HG03378 (cell line): ENCODE measurements at regions not wholly inside any gene's neighbourhood (a gene's known extent, or its start where the extent isn't known, plus 50 kb on each side); places are given as distances from the start of the nearest gene placed in this dataset.
"Not testable (repeated sequence)": the region's sequence is repeated elsewhere in the genome, so short reads cannot be mapped to it uniquely, and the experiment has no call there.

Experiments used
- ATAC-seq: cut with Tn5 transposase; IDR thresholded peaks from one replicate; pipeline ENCODE4 v1.9.1; 2021; ENCODE audit warnings: mild to moderate bottlenecking, moderate library complexity; ENCODE audit not compliant: unreplicated experiment

GRCh38 chr2:187775651-187776050 lies 221.4 kb upstream of the TFPI start:
- no peak for ATAC-seq

GRCh38 chr2:187782301-187782700 lies 228.1 kb upstream of the TFPI start:
- ATAC-seq = no peak

GRCh38 chr2:187783446-187783845 lies 229.2 kb upstream of the TFPI start:
- no peak for ATAC-seq

GRCh38 chr2:187784138-187784537 lies 229.9 kb upstream of the TFPI start:
- ATAC-seq = not testable (repeated sequence)

GRCh38 chr2:187799601-187800000 lies 245.4 kb upstream of the TFPI start:
- ATAC-seq = no peak

- no peak for ATAC-seq
Measured at GRCh38 chr2:187803816-187804215, 249.6 kb upstream of the TFPI start.

- no peak for ATAC-seq
Measured at GRCh38 chr2:187815113-187815512, 260.9 kb upstream of the TFPI start.

GRCh38 chr2:187819624-187820023 lies 265.4 kb upstream of the TFPI start:
- no peak for ATAC-seq

- ATAC-seq = no peak
Measured at GRCh38 chr2:187825108-187825507, 270.9 kb upstream of the TFPI start.

- no peak for ATAC-seq
Measured at GRCh38 chr2:187826023-187826422, 271.8 kb upstream of the TFPI start.

- no peak for ATAC-seq
Measured at GRCh38 chr2:187834787-187835186, 280.6 kb upstream of the TFPI start.

GRCh38 chr2:187838690-187839089 lies 284.5 kb upstream of the TFPI start:
- ATAC-seq = no peak

GRCh38 chr2:187842315-187842714 lies 288.1 kb upstream of the TFPI start:
- no peak for ATAC-seq

GRCh38 chr2:187842978-187843847 lies 289.0 kb upstream of the TFPI start:
- ATAC-seq = peak; percentile 75

- no peak for ATAC-seq
Measured at GRCh38 chr2:187847245-187848208, 293.3 kb upstream of the TFPI start.

- no peak for ATAC-seq
Measured at GRCh38 chr2:187851955-187852561, 297.8 kb upstream of the TFPI start.

- ATAC-seq = no peak
Measured at GRCh38 chr2:187853381-187853791, 299.2 kb upstream of the TFPI start.

GRCh38 chr2:187854801-187855200 lies 300.6 kb upstream of the TFPI start:
- ATAC-seq = no peak

- ATAC-seq = no peak
Measured at GRCh38 chr2:187855689-187856088, 301.5 kb upstream of the TFPI start.

- ATAC-seq = no peak
Measured at GRCh38 chr2:187857826-187858225, 303.6 kb upstream of the TFPI start.

GRCh38 chr2:187862715-187863114 lies 308.5 kb upstream of the TFPI start:
- ATAC-seq = no peak
